GM06990 (cell line): ENCODE measurements at regions not wholly inside any gene's neighbourhood (a gene's known extent, or its start where the extent isn't known, plus 50 kb on each side); places are given as distances from the start of the nearest gene placed in this dataset.

Experiments
- DNase-seq: peaks from one replicate; pipeline ENCODE4 v3.0.0-alpha.2; 2011; ENCODE audit not compliant: insufficient read length; ENCODE audit errors: extremely low read depth
- H3K27me3 ChIP-seq: replicated peaks from 2 replicates; pipeline ENCODE4 v1.6.0; 2011; ENCODE audit warnings: low read length; ENCODE audit not compliant: control insufficient read depth, insufficient read depth
- H3K36me3 ChIP-seq: 2 replicates; pipeline ENCODE4 v1.5.1; 2011; ENCODE audit warnings: low read length; ENCODE audit not compliant: control insufficient read depth, insufficient read depth
- H3K4me3 ChIP-seq: replicated peaks from 2 replicates; pipeline ENCODE4 v1.5.1; 2011; ENCODE audit warnings: low read depth, mild to moderate bottlenecking, control low read depth, low read length
- CTCF ChIP-seq: IDR thresholded peaks from 2 replicates; pipeline ENCODE4 v1.5.1; 2011; ENCODE audit warnings: low read length, control low read depth, mild to moderate bottlenecking, inconsistent platforms; ENCODE audit not compliant: insufficient read depth, poor library complexity, severe bottlenecking

DNA sequence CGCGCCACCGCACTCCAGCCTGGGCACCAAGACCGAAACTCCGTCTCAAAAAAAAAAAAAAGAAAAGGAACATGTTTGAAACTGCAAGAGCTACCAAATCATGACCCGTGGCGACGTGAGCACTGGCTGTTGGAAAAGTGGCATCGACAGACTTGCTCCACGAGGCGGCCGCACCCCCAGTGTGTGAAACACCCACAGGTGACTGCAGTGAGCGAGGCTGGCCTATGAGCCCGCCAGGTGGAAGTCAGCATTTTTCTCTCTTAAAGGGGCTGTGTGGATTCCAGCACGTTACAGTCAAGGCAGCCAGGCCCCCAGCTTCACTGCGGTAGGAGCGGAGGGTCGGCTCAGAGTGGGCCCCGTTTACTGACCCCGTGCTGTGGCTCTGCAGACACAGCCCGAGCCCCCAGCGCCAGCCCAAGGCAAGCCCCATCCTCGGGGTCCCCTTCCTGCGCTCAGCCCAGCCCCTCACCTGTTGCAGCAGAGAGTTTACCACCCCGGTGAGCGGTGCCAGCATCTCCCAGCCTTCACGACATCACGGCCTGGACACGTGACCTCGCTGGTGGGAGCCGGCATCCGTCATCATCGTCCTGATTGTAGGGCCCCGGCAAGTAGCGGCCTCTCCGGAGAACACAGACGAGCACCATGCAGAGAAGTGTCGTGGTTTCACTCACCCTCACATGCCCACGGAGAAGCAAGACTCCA, 54.3 kb upstream of the FBRSL1 start:
- DNase-seq: no peak
- Histone ChIP-seq H3K27me3 (peaks cover 2% of the 10 kb centered on the region), H3K4me3 (no peak overlapping the region), H3K36me3 (no peaks in the 10 kb centered on the region)
- TF ChIP-seq CTCF: no peak

GRCh38 chr12:132433641-132434395, 56.1 kb upstream of the FBRSL1 start:
- no peak for TF ChIP-seq CTCF
- Histone ChIP-seq H3K4me3 (no peak overlapping the region), H3K27me3 (peaks cover 2% of the 10 kb centered on the region), H3K36me3 (no peaks in the 10 kb centered on the region)
- no peak for DNase-seq

DNA sequence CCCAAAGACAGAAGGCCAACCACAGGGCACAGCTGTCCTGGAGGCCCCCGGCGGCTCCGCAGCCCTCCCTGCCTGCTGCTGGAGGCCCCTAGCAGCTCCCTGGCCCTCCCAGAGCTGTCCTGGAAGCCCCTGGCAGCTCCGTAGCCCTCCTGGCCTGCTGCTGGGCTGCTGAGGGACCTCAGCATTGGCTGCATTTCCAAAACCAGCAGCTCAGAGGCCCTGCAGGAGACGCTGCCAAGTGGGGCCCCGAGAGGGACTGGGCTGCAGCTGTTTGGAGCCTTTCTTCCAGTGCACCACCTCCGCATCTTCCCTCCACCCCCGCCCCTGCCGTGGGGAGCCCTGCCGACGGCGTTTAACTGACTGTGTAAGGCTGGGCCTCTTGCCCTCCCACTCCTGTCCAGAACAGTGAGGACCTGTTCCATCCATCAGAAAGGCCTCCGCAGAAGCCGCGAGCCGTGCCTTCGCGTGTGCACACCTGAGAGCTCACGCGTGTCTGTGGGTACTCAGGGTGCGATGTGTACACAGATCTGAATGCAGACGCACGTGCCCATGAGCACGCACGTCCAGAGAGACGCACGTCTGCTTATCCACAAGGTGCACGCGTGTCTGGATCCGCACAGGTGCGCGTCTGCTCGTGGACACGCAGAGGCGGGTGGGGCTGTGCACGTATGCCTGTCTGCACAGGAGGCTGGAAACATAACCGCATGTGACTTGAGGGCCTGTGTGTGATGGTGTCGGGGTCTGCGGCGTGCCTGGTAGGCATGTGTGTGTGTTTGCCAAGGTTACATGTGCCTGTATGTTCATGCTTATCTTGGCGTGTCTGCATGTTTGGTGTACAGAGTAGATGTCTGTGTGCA, 57.0 kb upstream of the FBRSL1 start:
- Histone ChIP-seq H3K27me3 (peaks cover 2% of the 10 kb centered on the region), H3K4me3 (no peak overlapping the region), H3K36me3 (no peaks in the 10 kb centered on the region)
- DNase-seq: no peak
- TF ChIP-seq CTCF: no peak

- Histone ChIP-seq H3K4me3 (no peak overlapping the region), H3K36me3 (no peaks in the 10 kb centered on the region), H3K27me3 (peaks cover 2% of the 10 kb centered on the region)
- TF ChIP-seq CTCF: no peak
- DNase-seq: no peak
Observed at GRCh38 chr12:132432126-132432705, 57.7 kb upstream of the FBRSL1 start.

DNA sequence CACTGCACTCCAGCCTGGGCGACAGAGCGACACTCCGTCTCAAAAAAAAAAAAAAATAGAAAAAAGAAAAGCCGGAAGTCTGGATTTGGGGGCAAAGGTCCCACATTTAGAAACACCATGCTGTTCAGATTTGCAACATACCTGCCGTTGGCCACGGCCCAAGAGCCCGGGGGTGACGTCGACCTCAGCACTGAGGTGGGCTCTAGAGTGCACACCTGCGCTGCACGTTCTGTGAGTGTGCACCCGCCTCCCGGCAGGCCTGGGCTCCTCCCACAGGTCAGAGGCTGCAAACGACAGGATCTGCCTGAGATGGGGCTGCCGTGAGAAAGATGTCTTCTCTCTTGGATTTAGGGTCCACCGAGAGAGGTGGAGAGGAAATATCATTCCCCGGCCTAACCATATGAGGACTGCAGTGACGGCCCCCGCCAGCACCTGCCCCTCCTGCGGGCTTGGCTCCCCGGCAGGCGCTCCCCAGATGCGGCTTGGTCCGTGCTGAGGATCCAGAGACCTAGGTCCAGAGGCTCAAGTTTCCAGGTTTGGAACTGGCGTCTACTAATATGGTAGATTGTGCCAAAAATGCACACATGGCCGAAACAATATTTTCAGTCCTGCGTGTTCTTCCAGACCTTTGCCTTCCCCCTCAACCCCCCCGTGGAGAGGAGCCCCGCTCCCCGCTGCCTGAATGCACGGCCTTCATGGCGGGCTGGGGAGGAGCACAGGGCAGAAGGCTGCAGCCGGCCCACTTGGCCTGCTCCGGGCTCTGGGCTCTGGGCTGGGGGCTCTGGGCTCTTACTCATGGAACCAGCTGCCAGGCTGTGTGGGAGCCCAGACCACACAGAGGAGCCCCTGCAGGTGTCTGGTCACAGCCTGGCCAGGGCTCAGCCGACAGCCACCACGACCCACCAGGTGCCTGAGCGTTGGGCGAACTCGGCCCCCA, 58.8 kb upstream of the FBRSL1 start:
- Histone ChIP-seq H3K4me3 (no peak overlapping the region), H3K36me3 (no peaks in the 10 kb centered on the region), H3K27me3 (peaks cover 2% of the 10 kb centered on the region)
- no peak for DNase-seq
- no peak for TF ChIP-seq CTCF
